ENCODE measurements at regions not wholly inside any gene's neighbourhood (a gene's known extent, or its start where the extent isn't known, plus 50 kb on each side); places are given as distances from the start of the nearest gene placed in this dataset.

GRCh38 chr5:98130261-98131035 is 643.0 kb upstream of the RGMB start:
- Histone ChIP-seq H3K9me3 (peaks cover 0 to 4% of the 10 kb centered on the region in 2 donors), H3K4me3 (no peak overlapping the region), H3K27ac (no peak overlapping the region), H3K27me3 (no peaks in the 10 kb centered on the region), H3K4me1 (no peaks in the 10 kb centered on the region), H3K36me3 (no peaks in the 10 kb centered on the region)
- intact Hi-C loops (cut with DNase I; ENCODE audit: low total_unique reads) = no loop called here
- TF ChIP-seq CTCF (IDR thresholded peaks at IDR 0.05) (no peak), POLR2A (IDR thresholded peaks at IDR 0.05) (no peak)
- DNase-seq (ENCODE audit: low spot score in 2 of 2) = no peak

- intact Hi-C loops (cut with DNase I; ENCODE audit: low total_unique reads) = no loop called here
- Histone ChIP-seq H3K27ac (no peak overlapping the region), H3K4me3 (no peak overlapping the region), H3K27me3 (no peaks in the 10 kb centered on the region), H3K9me3 (no peaks in the 10 kb centered on the region), H3K36me3 (no peaks in the 10 kb centered on the region), H3K4me1 (no peaks in the 10 kb centered on the region)
- TF ChIP-seq CTCF (IDR thresholded peaks at IDR 0.05) = no peak
- no peak for TF ChIP-seq POLR2AphosphoS5 (IDR thresholded peaks at IDR 0.05)
- TF ChIP-seq POLR2A (IDR thresholded peaks at IDR 0.05) = no peak
- DNase-seq (ENCODE audit: low spot score in 2 of 2) = no peak
Observed at GRCh38 chr5:98144116-98144515, 629.3 kb upstream of the RGMB start.

- Histone ChIP-seq H3K9me3 (no peaks in the 10 kb centered on the region), H3K36me3 (no peaks in the 10 kb centered on the region), H3K27ac (no peak overlapping the region), H3K27me3 (no peaks in the 10 kb centered on the region), H3K4me3 (no peak overlapping the region), H3K4me1 (no peaks in the 10 kb centered on the region)
- intact Hi-C loops (cut with DNase I; ENCODE audit: low total_unique reads) = no loop called here
- no peak for DNase-seq (ENCODE audit: low spot score in 2 of 2)
- TF ChIP-seq POLR2AphosphoS5 (IDR thresholded peaks at IDR 0.05) = no peak
- no peak for TF ChIP-seq POLR2A (IDR thresholded peaks at IDR 0.05)
- no peak for TF ChIP-seq CTCF (IDR thresholded peaks at IDR 0.05)
Observed at GRCh38 chr5:98144710-98145109, 628.8 kb upstream of the RGMB start.

- no peaks in the 10 kb centered on the region for H3K27me3 ChIP-seq
- no peak overlapping the region for H3K27ac ChIP-seq
- no peak overlapping the region for H3K4me3 ChIP-seq
- H3K36me3 ChIP-seq = no peaks in the 10 kb centered on the region
- DNase-seq (ENCODE audit: low spot score in 2 of 2) = no peak
- H3K9me3 ChIP-seq = no peaks in the 10 kb centered on the region
- H3K4me1 ChIP-seq = no peaks in the 10 kb centered on the region
- no peak for TF ChIP-seq POLR2A (IDR thresholded peaks at IDR 0.05)
- TF ChIP-seq CTCF (IDR thresholded peaks at IDR 0.05) = no peak
- TF ChIP-seq POLR2AphosphoS5 (IDR thresholded peaks at IDR 0.05) = no peak
- intact Hi-C loops (cut with DNase I; ENCODE audit: low total_unique reads) = no loop called here
Observed at GRCh38 chr5:98157368-98157767, 616.1 kb upstream of the RGMB start.

- H3K4me3 ChIP-seq = no peak overlapping the region
- intact Hi-C loops (cut with DNase I; ENCODE audit: low total_unique reads) = no loop called here
- H3K4me1 ChIP-seq = no peaks in the 10 kb centered on the region
- no peaks in the 10 kb centered on the region for H3K36me3 ChIP-seq
- no peak for DNase-seq (ENCODE audit: low spot score in 2 of 2)
- H3K27me3 ChIP-seq = no peaks in the 10 kb centered on the region
- TF ChIP-seq POLR2AphosphoS5 (IDR thresholded peaks at IDR 0.05) (no peak), POLR2A (IDR thresholded peaks at IDR 0.05) (no peak), CTCF (IDR thresholded peaks at IDR 0.05) (no peak)
- H3K27ac ChIP-seq = no peak overlapping the region
- no peaks in the 10 kb centered on the region for H3K9me3 ChIP-seq
Observed at GRCh38 chr5:98158440-98158839, 615.0 kb upstream of the RGMB start.
